Colon (tissue), 2 donors: ENCODE measurements at regions not wholly inside any gene's neighbourhood (a gene's known extent, or its start where the extent isn't known, plus 50 kb on each side); places are given as distances from the start of the nearest gene placed in this dataset.
"Not testable (repeated sequence)": the region's sequence is repeated elsewhere in the genome, so short reads cannot be mapped to it uniquely, and the experiment has no call there.

ENCODE experiments used
- FAIRE-seq: peaks from 2 replicates; lab custom pipeline; 2012; peaks lifted over from hg19 to GRCh38; lab: Jason Lieb, UNC
- donor health status: control.
- donor health status: control.

DNA sequence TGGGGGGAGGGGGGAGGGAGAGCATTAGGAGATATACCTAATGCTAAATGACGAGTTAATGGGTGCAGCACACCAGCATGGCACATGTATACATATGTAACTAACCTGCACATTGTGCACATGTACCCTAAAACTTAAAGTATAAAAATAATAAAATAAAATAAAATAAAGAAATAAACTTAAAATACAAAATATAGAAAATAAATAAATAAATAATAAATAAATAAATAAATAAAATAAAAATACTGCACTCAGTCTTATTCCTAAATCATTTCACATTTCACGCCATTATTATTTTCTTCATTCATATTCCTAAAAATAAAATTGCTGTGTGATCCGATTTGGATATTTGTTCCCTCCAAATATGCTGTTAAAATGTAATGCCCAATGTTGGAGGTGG is 156.5 kb upstream of the CCNG1 start:
- FAIRE-seq, result not testable (repeated sequence)

DNA sequence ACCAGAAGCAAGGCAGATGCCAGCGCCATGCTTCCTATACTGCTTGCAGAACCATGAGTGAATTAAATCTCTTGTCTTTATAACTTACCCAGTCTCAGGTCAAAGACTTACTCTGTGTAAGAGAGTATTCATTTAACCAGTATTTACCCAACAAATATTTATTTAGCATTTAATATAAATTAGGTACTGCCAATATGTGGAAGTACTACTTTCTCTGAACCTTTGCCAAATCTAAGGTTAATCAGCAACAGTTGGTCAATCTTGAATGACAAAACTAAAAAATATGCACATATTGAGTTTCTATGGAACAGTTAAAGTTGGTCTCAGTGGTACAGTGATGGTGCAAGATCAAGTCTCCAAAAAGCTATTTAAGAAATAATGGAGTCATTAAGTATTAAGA is 155.9 kb upstream of the CCNG1 start:
- FAIRE-seq, result no peak

DNA sequence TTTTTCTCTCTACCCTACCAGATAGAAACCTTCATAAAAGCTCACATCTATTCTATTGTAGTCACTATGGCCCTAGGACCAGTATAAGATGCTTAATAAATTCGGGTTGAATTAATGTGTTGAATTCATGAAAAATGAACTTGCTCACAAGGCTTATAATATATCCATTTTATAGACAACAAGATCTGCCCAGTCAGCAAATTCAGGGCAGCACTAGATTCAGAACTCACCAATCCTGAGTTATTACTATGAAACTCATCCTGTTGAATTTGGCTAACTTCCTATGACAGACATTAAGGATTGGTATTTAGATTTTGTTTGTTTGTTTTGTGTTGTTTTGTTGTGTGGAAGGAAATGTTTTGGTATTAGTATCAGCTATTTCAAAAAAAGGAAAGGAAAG is 143.6 kb upstream of the CCNG1 start:
- FAIRE-seq, result no peak

GRCh38 chr5:163303718-163304117 is 133.7 kb upstream of the CCNG1 start:
- no peak for FAIRE-seq

DNA sequence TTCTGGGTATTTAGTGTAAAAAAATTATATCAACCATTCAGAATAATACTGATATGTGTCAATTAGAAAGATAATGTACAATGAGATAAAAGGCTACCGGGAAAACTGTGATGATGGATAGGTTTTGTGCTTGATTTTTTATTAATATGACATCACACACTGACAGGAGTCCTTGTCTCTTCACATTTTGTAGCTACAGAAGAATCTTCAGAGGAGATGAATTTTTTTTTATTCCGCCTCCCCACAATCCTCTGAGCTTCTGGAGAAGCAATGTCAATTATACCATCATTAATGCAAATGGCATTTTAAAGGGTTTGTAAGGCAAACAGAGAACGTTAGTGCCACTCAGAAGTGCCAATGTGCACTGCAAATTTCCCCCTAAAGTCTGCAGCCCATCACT is 131.7 kb upstream of the CCNG1 start:
- FAIRE-seq, result no peak

GRCh38 chr5:163306421-163306820 is 131.0 kb upstream of the CCNG1 start:
- FAIRE-seq, result no peak

GRCh38 chr5:163309914-163310313 is 127.5 kb upstream of the CCNG1 start:
- no peak for FAIRE-seq

GRCh38 chr5:163310997-163311396 is 126.4 kb upstream of the CCNG1 start:
- FAIRE-seq, result no peak

GRCh38 chr5:163312598-163312997 is 124.8 kb upstream of the CCNG1 start:
- FAIRE-seq, result no peak

DNA sequence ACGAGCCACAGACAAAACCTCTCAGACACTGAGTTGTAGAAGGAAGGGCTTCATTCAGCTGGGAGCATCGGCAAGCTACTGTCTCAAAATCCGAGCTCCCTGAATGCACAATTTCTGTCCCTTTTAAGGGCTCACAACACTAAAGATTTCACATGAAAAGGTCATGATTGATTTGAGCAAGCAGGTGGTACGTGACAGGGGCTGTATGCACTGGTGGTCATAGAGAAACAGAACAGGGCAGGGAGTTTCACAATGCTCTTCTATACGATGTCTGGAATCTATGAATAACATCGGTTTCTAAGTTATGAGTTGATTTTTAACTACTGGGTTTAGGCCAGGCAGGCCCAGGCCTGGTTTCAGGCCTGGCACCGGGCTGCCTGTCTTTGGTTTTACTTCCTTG is 124.3 kb upstream of the CCNG1 start:
- FAIRE-seq, result not testable (repeated sequence)

DNA sequence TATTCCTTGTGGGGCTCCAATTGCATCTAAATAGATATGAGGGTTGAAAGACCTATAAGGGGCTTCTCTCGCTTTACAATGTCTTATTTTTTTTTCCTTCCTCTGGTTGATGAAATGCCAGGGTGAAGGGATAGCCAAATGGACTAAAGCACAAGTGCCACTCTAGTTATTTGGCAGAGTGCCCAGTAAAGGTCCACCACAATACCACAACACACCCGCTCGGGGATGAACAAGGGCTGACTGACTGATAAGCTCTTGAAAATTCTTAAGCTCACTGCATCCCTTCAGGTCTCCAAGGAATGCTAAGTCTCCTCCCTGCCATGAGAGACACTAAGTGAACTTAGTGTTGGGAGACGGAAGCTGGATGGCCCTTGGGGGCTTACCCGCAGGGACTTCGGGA is 121.0 kb upstream of the CCNG1 start:
- FAIRE-seq, result not testable (repeated sequence)

GRCh38 chr5:163318707-163319106 is 118.7 kb upstream of the CCNG1 start:
- no peak for FAIRE-seq

DNA sequence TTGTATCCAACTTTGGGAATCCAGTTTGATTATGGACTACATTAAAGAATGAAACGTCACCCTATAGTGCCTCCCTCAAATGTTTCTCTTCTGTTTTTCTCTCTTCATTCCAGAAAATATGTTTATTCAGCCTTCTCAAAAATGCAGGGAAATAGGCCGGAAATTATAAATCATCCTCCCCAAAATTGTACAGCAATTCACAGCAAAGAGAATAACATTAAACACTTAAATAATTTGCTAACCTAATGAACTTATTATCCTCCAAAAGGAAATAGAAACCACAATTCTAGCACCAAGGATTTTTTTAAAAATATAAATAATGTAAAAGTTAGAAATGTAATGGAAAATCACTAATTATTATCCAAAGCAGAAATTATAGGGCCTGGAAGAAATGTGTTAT is 115.9 kb upstream of the CCNG1 start:
- no peak for FAIRE-seq

GRCh38 chr5:163330723-163331668 is 106.4 kb upstream of the CCNG1 start:
- FAIRE-seq, result no peak

GRCh38 chr5:163336074-163336473 is 101.3 kb upstream of the CCNG1 start:
- FAIRE-seq, result not testable (repeated sequence)

- FAIRE-seq, result no peak
Observed at GRCh38 chr5:163339148-163339547, 98.2 kb upstream of the CCNG1 start.

GRCh38 chr5:163340378-163340777 is 97.0 kb upstream of the CCNG1 start:
- FAIRE-seq, result not testable (repeated sequence)

DNA sequence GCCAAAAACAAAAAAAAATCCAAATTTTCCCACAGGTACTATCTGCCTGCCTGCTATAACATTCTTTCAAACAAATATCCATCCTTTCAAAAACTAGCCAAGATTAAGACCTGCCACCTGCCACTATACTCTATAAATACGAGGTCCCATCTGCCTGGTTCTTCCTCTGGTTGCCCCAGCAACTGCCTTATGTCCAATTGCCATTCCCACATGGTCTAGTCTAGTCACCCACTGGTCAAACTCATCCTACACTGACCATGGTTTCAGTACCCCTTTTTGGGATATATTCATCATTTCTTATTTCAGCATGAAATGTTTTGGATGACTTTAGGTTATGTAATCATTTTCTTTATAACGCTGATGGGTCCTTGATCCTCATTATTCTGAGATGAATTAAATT is 95.1 kb upstream of the CCNG1 start:
- FAIRE-seq, result no peak

- FAIRE-seq, result no peak
Observed at GRCh38 chr5:163345216-163345615, 92.2 kb upstream of the CCNG1 start.

DNA sequence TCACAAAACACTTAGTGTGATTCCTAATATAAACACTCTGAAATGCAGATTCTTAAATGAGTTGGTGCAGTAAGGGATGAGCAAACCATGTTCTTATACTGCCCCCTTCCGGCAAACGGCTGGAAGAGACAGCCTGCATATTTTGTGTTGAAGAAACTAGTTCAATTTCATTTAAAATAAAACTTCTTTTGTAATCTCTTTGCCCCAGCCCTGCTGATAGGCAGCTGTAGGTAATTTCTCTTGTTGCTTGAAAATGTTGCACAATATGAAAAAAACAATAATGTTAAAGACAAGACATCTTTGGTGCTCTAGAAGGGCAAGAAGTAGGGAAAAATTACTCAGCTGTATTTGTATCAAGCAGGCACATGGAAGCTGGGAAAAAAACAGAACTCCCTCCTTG is 89.7 kb upstream of the CCNG1 start:
- no peak for FAIRE-seq

GRCh38 chr5:163350083-163350482 is 87.3 kb upstream of the CCNG1 start:
- no peak for FAIRE-seq

- no peak for FAIRE-seq
Observed at GRCh38 chr5:163352531-163352930, 84.9 kb upstream of the CCNG1 start.

DNA sequence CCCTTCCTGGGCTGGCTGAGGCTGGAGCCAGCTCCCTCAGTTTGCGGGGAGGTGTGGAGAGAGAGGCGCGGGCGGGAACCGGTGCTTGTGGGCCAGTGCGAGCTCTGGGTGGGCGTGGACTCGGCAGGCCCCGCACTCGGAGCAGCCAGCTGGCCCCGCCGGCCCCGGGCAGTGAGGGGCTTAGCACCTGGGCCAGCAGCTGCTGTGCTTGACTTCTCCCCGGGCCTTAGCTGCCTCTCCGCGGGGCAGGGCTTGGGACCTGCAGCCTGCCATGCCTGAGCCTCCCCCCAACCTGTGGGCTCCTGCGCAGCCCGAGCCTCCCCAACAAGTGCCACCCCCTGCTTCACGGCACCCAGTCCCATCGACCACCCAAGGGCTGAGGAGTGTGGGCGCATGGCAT is 81.6 kb upstream of the CCNG1 start:
- FAIRE-seq, result not testable (repeated sequence)

- no peak for FAIRE-seq
Observed at GRCh38 chr5:163357636-163358035, 79.8 kb upstream of the CCNG1 start.
